ENCODE measurements at regions not wholly inside any gene's neighbourhood (a gene's known extent, or its start where the extent isn't known, plus 50 kb on each side); places are given as distances from the start of the nearest gene placed in this dataset.

- Histone ChIP-seq H3K27ac (ENCODE audit: insufficient read depth, low read depth, low read length, poor library complexity, severe bottlenecking) (no peak overlapping the region), H3K9me3 (ENCODE audit: control insufficient read depth, low read length) (no peaks in the 10 kb centered on the region), H3K4me1 (ENCODE audit: control insufficient read depth, insufficient read depth, low read length) (peaks cover 3% of the 10 kb centered on the region), H3K36me3 (ENCODE audit: control insufficient read depth, insufficient read depth, low read length) (no peaks in the 10 kb centered on the region), H3K4me3 (ENCODE audit: insufficient read depth, low read depth, low read length) (no peak overlapping the region), H3K27me3 (ENCODE audit: control insufficient read depth, insufficient read depth, low read length, poor library complexity, severe bottlenecking) (peaks cover 18% of the 10 kb centered on the region)
- WGBS, 2 experiments = 63 to 73% methylated on average over 1 of the region's 1 CpG
Measured at GRCh38 chr11:10927538-10927937, 69.7 kb upstream of the ZBED5 start.

- Histone ChIP-seq H3K27ac (ENCODE audit: insufficient read depth, low read depth, low read length, poor library complexity, severe bottlenecking) (no peak overlapping the region), H3K4me1 (ENCODE audit: control insufficient read depth, insufficient read depth, low read length) (peaks cover 3% of the 10 kb centered on the region), H3K9me3 (ENCODE audit: control insufficient read depth, low read length) (no peaks in the 10 kb centered on the region), H3K36me3 (ENCODE audit: control insufficient read depth, insufficient read depth, low read length) (no peaks in the 10 kb centered on the region), H3K4me3 (ENCODE audit: insufficient read depth, low read depth, low read length) (no peak overlapping the region), H3K27me3 (ENCODE audit: control insufficient read depth, insufficient read depth, low read length, poor library complexity, severe bottlenecking) (peaks cover 18% of the 10 kb centered on the region)
Measured at GRCh38 chr11:10926801-10927211, 69.0 kb upstream of the ZBED5 start.

DNA sequence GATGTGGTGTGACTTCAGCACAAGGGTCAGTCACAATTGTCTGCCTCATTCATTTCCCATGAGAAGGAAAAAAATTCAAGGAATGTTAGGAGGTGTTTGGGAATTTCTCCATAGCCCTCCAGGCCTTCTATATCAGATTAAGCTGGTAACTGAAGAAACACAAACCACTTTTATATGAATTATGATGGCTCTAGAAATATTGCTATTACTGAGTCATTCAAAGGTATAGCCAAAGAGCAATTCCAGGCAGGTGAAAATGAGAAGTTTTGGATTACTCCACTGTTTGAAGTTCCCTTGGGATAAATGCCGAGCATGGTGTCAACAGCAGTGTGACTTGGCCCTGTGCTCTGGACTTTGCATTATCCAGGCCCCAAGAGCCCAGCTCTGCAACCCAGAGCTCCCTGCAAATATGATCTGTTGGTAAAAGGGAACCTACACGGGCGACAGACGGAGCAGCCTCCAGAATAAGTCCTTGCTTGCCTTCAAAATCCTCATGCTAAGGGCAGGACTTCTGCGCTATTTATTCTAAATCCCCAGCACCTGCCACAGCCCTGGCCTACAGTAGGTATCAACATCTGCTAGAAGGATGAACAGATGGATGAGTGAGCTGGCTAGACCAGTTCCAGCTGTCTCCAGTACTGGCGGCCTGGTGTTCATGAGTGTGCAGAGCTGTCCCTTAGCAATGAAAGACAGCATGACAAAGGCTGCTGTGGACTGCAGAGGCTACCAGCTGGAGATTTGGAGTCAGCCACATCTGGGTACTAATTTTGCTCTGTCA, 67.5 kb upstream of the ZBED5 start:
- 93 to 94% methylated on average over 6 of the region's 6 CpGs for WGBS, 2 experiments
- Histone ChIP-seq H3K36me3 (ENCODE audit: control insufficient read depth, insufficient read depth, low read length) (no peaks in the 10 kb centered on the region), H3K4me1 (ENCODE audit: control insufficient read depth, insufficient read depth, low read length) (peaks cover 3% of the 10 kb centered on the region), H3K27me3 (ENCODE audit: control insufficient read depth, insufficient read depth, low read length, poor library complexity, severe bottlenecking) (peaks cover 12% of the 10 kb centered on the region), H3K27ac (ENCODE audit: insufficient read depth, low read depth, low read length, poor library complexity, severe bottlenecking) (no peak overlapping the region), H3K4me3 (ENCODE audit: insufficient read depth, low read depth, low read length) (no peak overlapping the region), H3K9me3 (ENCODE audit: control insufficient read depth, low read length) (no peaks in the 10 kb centered on the region)

DNA sequence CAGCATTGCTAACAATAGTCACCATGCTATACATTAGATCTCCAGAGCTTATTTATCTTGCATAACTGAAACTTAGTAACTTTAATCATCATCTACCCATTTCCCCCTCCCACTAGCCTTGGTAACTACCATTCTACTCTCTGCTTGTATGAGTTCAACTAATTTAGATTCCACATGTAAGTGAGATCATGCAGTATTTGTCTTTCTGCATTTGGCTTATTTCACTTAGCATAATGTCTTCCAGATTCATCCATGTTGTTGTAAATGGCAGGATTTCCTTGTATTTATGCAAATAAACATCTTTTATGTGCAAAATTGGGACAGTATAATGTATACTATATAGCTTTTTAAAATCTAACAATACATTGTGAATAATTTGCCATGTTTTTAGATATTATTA, 66.0 kb upstream of the ZBED5 start:
- Histone ChIP-seq H3K36me3 (ENCODE audit: control insufficient read depth, insufficient read depth, low read length) (no peaks in the 10 kb centered on the region), H3K4me1 (ENCODE audit: control insufficient read depth, insufficient read depth, low read length) (peaks cover 3% of the 10 kb centered on the region), H3K27me3 (ENCODE audit: control insufficient read depth, insufficient read depth, low read length, poor library complexity, severe bottlenecking) (no peaks in the 10 kb centered on the region), H3K27ac (ENCODE audit: insufficient read depth, low read depth, low read length, poor library complexity, severe bottlenecking) (no peak overlapping the region), H3K9me3 (ENCODE audit: control insufficient read depth, low read length) (no peaks in the 10 kb centered on the region), H3K4me3 (ENCODE audit: insufficient read depth, low read depth, low read length) (no peak overlapping the region)

- Histone ChIP-seq H3K27me3 (ENCODE audit: control insufficient read depth, insufficient read depth, low read length, poor library complexity, severe bottlenecking) (no peaks in the 10 kb centered on the region), H3K4me3 (ENCODE audit: insufficient read depth, low read depth, low read length) (no peak overlapping the region), H3K36me3 (ENCODE audit: control insufficient read depth, insufficient read depth, low read length) (no peaks in the 10 kb centered on the region), H3K9me3 (ENCODE audit: control insufficient read depth, low read length) (no peaks in the 10 kb centered on the region), H3K4me1 (ENCODE audit: control insufficient read depth, insufficient read depth, low read length) (peaks cover 3% of the 10 kb centered on the region), H3K27ac (ENCODE audit: insufficient read depth, low read depth, low read length, poor library complexity, severe bottlenecking) (no peak overlapping the region)
- 94 to 97% methylated on average over 1 of the region's 1 CpG for WGBS, 2 experiments
Measured at GRCh38 chr11:10922892-10923291, 65.0 kb upstream of the ZBED5 start.

DNA sequence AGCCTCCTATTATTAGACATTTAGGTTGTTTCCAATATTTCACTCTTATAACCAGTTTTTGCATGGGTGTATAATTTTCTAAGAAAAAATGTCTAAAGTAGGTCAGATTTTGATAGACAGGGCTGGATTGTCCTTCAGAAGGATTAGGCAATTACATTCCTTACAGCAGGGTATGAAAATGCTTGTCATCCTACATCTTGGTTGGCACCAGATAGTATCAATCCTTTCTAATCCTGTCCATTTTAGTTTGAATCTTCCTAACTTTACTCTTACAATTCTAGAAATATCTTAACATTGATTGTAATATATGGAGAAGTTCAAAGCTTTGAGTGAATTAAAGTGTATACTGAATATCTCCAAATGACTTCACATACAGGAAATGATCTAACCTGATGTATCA, 63.0 kb upstream of the ZBED5 start:
- H3K27me3 ChIP-seq (ENCODE audit: control insufficient read depth, insufficient read depth, low read length, poor library complexity, severe bottlenecking) = no peaks in the 10 kb centered on the region
- peaks cover 3% of the 10 kb centered on the region for H3K4me1 ChIP-seq (ENCODE audit: control insufficient read depth, insufficient read depth, low read length)
- no peaks in the 10 kb centered on the region for H3K36me3 ChIP-seq (ENCODE audit: control insufficient read depth, insufficient read depth, low read length)
- peaks cover 3% of the 10 kb centered on the region for H3K9me3 ChIP-seq (ENCODE audit: control insufficient read depth, low read length)
- H3K27ac ChIP-seq (ENCODE audit: insufficient read depth, low read depth, low read length, poor library complexity, severe bottlenecking) = no peak overlapping the region
- no peak overlapping the region for H3K4me3 ChIP-seq (ENCODE audit: insufficient read depth, low read depth, low read length)

DNA sequence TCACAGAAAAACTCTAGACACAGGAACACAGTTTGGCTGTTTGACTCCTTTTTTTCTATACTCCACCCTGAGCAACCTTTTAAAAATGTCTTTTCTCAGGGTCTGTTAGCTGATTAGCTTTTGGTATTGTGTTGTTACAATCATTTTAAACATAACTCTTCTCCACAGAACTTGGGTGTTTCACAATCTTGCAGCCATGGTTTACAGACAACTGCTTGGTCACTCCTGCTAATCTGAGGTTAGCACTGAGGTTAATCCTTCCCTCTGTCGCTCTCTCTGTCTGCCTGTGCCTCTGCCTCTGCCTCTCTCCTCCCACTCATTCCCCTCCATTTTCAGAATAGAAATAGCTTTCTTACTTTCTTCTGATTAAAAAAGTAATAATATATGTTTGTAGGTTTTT, 62.4 kb upstream of the ZBED5 start:
- Histone ChIP-seq H3K4me1 (ENCODE audit: control insufficient read depth, insufficient read depth, low read length) (no peaks in the 10 kb centered on the region), H3K27ac (ENCODE audit: insufficient read depth, low read depth, low read length, poor library complexity, severe bottlenecking) (no peak overlapping the region), H3K4me3 (ENCODE audit: insufficient read depth, low read depth, low read length) (no peak overlapping the region), H3K36me3 (ENCODE audit: control insufficient read depth, insufficient read depth, low read length) (no peaks in the 10 kb centered on the region), H3K27me3 (ENCODE audit: control insufficient read depth, insufficient read depth, low read length, poor library complexity, severe bottlenecking) (no peaks in the 10 kb centered on the region), H3K9me3 (ENCODE audit: control insufficient read depth, low read length) (peaks cover 3% of the 10 kb centered on the region)
- 38 to 73% methylated on average over 1 of the region's 1 CpG for WGBS, 2 experiments

DNA sequence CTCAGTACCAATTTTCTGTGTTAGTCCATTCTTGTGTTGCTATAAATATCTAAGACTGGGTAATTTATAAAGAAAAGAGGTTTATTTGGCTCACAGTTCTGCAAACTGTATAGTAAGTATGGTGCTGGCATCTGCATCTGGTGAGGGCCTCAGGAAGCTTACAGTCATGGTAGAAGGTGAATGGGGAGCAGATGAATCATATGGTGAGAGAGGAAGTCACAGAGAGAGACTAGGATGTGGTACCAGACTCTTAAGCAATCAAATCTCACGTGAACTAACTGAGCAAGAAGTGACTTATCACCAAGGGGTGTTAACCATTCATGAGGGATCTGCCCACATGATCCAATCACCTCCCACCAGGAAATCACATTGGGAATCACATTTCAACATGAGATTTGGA, 60.8 kb upstream of the ZBED5 start:
- no peak overlapping the region for H3K4me3 ChIP-seq (ENCODE audit: insufficient read depth, low read depth, low read length)
- peaks cover 3% of the 10 kb centered on the region for H3K9me3 ChIP-seq (ENCODE audit: control insufficient read depth, low read length)
- H3K4me1 ChIP-seq (ENCODE audit: control insufficient read depth, insufficient read depth, low read length) = no peaks in the 10 kb centered on the region
- no peaks in the 10 kb centered on the region for H3K36me3 ChIP-seq (ENCODE audit: control insufficient read depth, insufficient read depth, low read length)
- WGBS, 2 experiments = 78 to 81% methylated on average over 1 of the region's 1 CpG
- no peak overlapping the region for H3K27ac ChIP-seq (ENCODE audit: insufficient read depth, low read depth, low read length, poor library complexity, severe bottlenecking)
- no peaks in the 10 kb centered on the region for H3K27me3 ChIP-seq (ENCODE audit: control insufficient read depth, insufficient read depth, low read length, poor library complexity, severe bottlenecking)

GRCh38 chr11:10918275-10918674, 60.4 kb upstream of the ZBED5 start:
- no peaks in the 10 kb centered on the region for H3K36me3 ChIP-seq (ENCODE audit: control insufficient read depth, insufficient read depth, low read length)
- H3K27me3 ChIP-seq (ENCODE audit: control insufficient read depth, insufficient read depth, low read length, poor library complexity, severe bottlenecking) = no peaks in the 10 kb centered on the region
- 94 to 96% methylated on average over 1 of the region's 1 CpG for WGBS, 2 experiments
- H3K27ac ChIP-seq (ENCODE audit: insufficient read depth, low read depth, low read length, poor library complexity, severe bottlenecking) = no peak overlapping the region
- H3K4me1 ChIP-seq (ENCODE audit: control insufficient read depth, insufficient read depth, low read length) = no peaks in the 10 kb centered on the region
- H3K4me3 ChIP-seq (ENCODE audit: insufficient read depth, low read depth, low read length) = no peak overlapping the region
- H3K9me3 ChIP-seq (ENCODE audit: control insufficient read depth, low read length) = peaks cover 3% of the 10 kb centered on the region

GRCh38 chr11:10917802-10918201, 59.9 kb upstream of the ZBED5 start:
- no peaks in the 10 kb centered on the region for H3K4me1 ChIP-seq (ENCODE audit: control insufficient read depth, insufficient read depth, low read length)
- H3K4me3 ChIP-seq (ENCODE audit: insufficient read depth, low read depth, low read length) = no peak overlapping the region

GRCh38 chr11:10916665-10917064, 58.8 kb upstream of the ZBED5 start:
- peaks cover 3% of the 10 kb centered on the region for H3K9me3 ChIP-seq (ENCODE audit: control insufficient read depth, low read length)
- WGBS, 2 experiments = 0% methylated on average over 1 of the region's 1 CpG
- H3K27ac ChIP-seq (ENCODE audit: insufficient read depth, low read depth, low read length, poor library complexity, severe bottlenecking) = no peak overlapping the region
- no peaks in the 10 kb centered on the region for H3K36me3 ChIP-seq (ENCODE audit: control insufficient read depth, insufficient read depth, low read length)
- H3K27me3 ChIP-seq (ENCODE audit: control insufficient read depth, insufficient read depth, low read length, poor library complexity, severe bottlenecking) = no peaks in the 10 kb centered on the region
- H3K4me3 ChIP-seq (ENCODE audit: insufficient read depth, low read depth, low read length) = no peak overlapping the region
- H3K4me1 ChIP-seq (ENCODE audit: control insufficient read depth, insufficient read depth, low read length) = no peaks in the 10 kb centered on the region

More at GRCh38 chr11:10917802-10918201, 59.9 kb upstream of the ZBED5 start:
- Histone ChIP-seq H3K36me3 (ENCODE audit: control insufficient read depth, insufficient read depth, low read length) (no peaks in the 10 kb centered on the region), H3K27ac (ENCODE audit: insufficient read depth, low read depth, low read length, poor library complexity, severe bottlenecking) (no peak overlapping the region), H3K27me3 (ENCODE audit: control insufficient read depth, insufficient read depth, low read length, poor library complexity, severe bottlenecking) (no peaks in the 10 kb centered on the region), H3K9me3 (ENCODE audit: control insufficient read depth, low read length) (peaks cover 3% of the 10 kb centered on the region)
- WGBS, 2 experiments = 46 to 61% methylated on average over 1 of the region's 1 CpG

Measured in ectodermal cell (in vitro differentiated cells).